Suprapubic skin (tissue), 4 donors: ENCODE measurements at regions not wholly inside any gene's neighbourhood (a gene's known extent, or its start where the extent isn't known, plus 50 kb on each side); places are given as distances from the start of the nearest gene placed in this dataset.

ENCODE experiments used
- DNase-seq, 2 donors: peaks; one replicate each; pipeline ENCODE4 v3.0.0-alpha.2; 2019; ENCODE audit warnings: low spot score in 2 of 2
- H3K27ac ChIP-seq: fragments of 200-600 bp; sonication (generic); one replicate; pipeline ENCODE4 v1.5.1; 2019
- H3K27me3 ChIP-seq: fragments of 200-600 bp; sonication (generic); one replicate; pipeline ENCODE4 v1.5.1; 2019
- H3K36me3 ChIP-seq: fragments of 200-600 bp; sonication (generic); one replicate; pipeline ENCODE4 v1.5.1; 2019
- H3K4me1 ChIP-seq: fragments of 200-600 bp; sonication (generic); one replicate; pipeline ENCODE4 v1.5.1; 2019
- H3K4me3 ChIP-seq: fragments of 200-600 bp; sonication (generic); one replicate; pipeline ENCODE4 v1.5.1; 2019; ENCODE audit warnings: mild to moderate bottlenecking
- H3K9me3 ChIP-seq: fragments of 200-600 bp; sonication (generic); one replicate; pipeline ENCODE4 v1.5.1; 2019
- EP300 ChIP-seq: sonication (generic); formaldehyde crosslinking; IDR thresholded peaks from one replicate; pipeline ENCODE4 v1.6.1; 2017; ENCODE audit warnings: antibody characterized with exemption
- POLR2A ChIP-seq, 2 donors: fragments of 450-650 bp; IDR thresholded peaks; one replicate each; pipeline ENCODE4 v1.6.1; 2017; ENCODE audit warnings: antibody characterized with exemption in 2 of 2, mild to moderate bottlenecking in 2 of 2, moderate library complexity in 2 of 2
- POLR2AphosphoS5 ChIP-seq, 3 donors: sonication (generic); formaldehyde crosslinking; IDR thresholded peaks; one replicate each; pipeline ENCODE4 v1.6.1; 2017; ENCODE audit warnings: antibody characterized with exemption in 3 of 3
- WGBS: methylation state at CpG from one replicate; pipeline ENCODE4 v1.1.5; 2018; 5-methylcytosine and 5-hydroxymethylcytosine counted together
- TF ChIP-seq, protein P1 (sequence below), 2 donors: fragments of 200-600 bp in 1 of 2; fragments of 450-650 bp in 1 of 2; sonication (generic) in 1 of 2; IDR thresholded peaks; one replicate each; pipeline ENCODE4 v1.5.1; 2016 to 2019; ENCODE audit warnings: antibody characterized with exemption in 2 of 2, mild to moderate bottlenecking in 1 of 2, moderate library complexity in 1 of 2

DNA sequence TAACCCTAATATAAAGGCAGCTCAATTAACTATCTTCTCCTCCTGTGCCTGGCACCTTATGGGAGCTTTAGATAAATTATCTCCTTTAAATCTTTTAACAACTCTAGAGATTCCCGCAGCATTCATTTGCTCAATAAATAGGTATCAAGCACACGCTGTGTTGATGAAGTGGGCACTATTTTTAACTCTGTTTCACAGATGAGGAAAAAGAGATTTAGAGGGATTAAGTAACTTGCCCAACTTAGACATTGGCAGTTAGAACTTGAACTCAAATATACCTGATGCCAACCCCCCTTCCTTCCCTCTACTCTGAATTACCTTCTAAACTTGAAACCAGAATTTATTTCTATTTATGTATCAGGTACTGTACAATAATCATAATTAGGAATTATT, 112.4 kb downstream of the SH3TC2 start:
- 48% methylated on average over 2 of the region's 2 CpGs for WGBS
- peaks cover 38% of the 10 kb centered on the region for H3K4me1 ChIP-seq
- H3K27me3 ChIP-seq, result no peaks in the 10 kb centered on the region

DNA sequence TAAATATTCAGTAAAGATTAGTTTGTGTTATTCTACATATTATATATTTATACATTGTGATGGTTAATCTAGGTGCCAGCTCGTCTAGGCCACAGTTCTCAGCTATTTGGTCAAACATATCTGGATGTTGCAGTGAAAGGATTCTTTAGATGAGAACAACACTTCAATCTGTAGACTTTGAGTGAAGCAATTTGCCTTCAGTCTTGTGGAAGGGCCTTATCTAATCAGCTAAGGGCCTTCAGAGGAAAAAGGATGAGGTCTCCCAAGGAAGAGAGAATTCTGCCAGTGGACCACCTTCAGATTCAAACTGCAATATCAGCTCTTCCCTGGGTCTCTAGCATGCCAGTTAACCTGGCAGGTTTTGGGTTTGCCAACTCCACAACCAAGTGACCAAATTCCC, 112.0 kb downstream of the SH3TC2 start:
- peaks cover 39% of the 10 kb centered on the region for H3K4me1 ChIP-seq
- no peak overlapping the region for H3K4me3 ChIP-seq

More for the DNA sequence above, 112.4 kb downstream of the SH3TC2 start:
- Histone ChIP-seq H3K4me3 (no peak overlapping the region), H3K27ac (peak overlapping the region; percentile 65), H3K9me3 (no peaks in the 10 kb centered on the region), H3K36me3 (no peaks in the 10 kb centered on the region)
- TF ChIP-seq POLR2AphosphoS5 (IDR thresholded peaks at IDR 0.05) (no peak), POLR2A (IDR thresholded peaks at IDR 0.05) (no peak), EP300 (no peak)
- TF ChIP-seq, protein P1, sequence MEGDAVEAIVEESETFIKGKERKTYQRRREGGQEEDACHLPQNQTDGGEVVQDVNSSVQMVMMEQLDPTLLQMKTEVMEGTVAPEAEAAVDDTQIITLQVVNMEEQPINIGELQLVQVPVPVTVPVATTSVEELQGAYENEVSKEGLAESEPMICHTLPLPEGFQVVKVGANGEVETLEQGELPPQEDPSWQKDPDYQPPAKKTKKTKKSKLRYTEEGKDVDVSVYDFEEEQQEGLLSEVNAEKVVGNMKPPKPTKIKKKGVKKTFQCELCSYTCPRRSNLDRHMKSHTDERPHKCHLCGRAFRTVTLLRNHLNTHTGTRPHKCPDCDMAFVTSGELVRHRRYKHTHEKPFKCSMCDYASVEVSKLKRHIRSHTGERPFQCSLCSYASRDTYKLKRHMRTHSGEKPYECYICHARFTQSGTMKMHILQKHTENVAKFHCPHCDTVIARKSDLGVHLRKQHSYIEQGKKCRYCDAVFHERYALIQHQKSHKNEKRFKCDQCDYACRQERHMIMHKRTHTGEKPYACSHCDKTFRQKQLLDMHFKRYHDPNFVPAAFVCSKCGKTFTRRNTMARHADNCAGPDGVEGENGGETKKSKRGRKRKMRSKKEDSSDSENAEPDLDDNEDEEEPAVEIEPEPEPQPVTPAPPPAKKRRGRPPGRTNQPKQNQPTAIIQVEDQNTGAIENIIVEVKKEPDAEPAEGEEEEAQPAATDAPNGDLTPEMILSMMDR (IDR thresholded peaks at IDR 0.05), result no peak
- no peak for DNase-seq

DNA sequence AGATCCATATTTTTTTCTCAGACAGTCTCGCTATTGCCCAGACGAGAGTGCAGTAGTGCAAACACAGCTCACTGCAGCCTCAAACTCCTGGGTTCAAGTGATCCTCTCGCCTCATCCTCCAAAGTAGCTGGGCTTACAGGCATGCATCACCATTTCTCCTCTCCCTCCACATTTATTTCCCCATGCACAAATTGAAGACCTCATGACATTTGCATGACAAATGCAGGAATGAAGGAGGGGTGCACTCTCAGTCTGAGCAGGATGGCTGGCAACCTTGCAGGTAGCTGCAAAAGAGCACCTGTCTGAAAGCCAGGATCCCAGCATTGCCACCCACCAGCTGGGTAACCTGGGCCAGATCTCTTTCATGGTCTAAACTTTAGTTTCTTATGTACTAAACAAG, 111.2 kb downstream of the SH3TC2 start:
- TF ChIP-seq POLR2AphosphoS5 (IDR thresholded peaks at IDR 0.05) (no peak), POLR2A (IDR thresholded peaks at IDR 0.05) (no peak), EP300 (no peak)
- TF ChIP-seq, protein P1 (IDR thresholded peaks at IDR 0.05), result no peak
- no peak for DNase-seq
- Histone ChIP-seq H3K27ac (no peak overlapping the region), H3K4me1 (peaks cover 39% of the 10 kb centered on the region), H3K4me3 (no peak overlapping the region), H3K9me3 (no peaks in the 10 kb centered on the region), H3K36me3 (no peaks in the 10 kb centered on the region), H3K27me3 (no peaks in the 10 kb centered on the region)
- 97% methylated on average over 3 of the region's 3 CpGs for WGBS

More for the DNA sequence above, 112.0 kb downstream of the SH3TC2 start:
- no peak for DNase-seq
- Histone ChIP-seq H3K36me3 (no peaks in the 10 kb centered on the region), H3K9me3 (no peaks in the 10 kb centered on the region), H3K27ac (no peak overlapping the region), H3K27me3 (no peaks in the 10 kb centered on the region)
- TF ChIP-seq POLR2AphosphoS5 (IDR thresholded peaks at IDR 0.05) (no peak), EP300 (no peak), POLR2A (IDR thresholded peaks at IDR 0.05) (no peak)
- WGBS, result 85% methylated on average over 1 of the region's 1 CpG

DNA sequence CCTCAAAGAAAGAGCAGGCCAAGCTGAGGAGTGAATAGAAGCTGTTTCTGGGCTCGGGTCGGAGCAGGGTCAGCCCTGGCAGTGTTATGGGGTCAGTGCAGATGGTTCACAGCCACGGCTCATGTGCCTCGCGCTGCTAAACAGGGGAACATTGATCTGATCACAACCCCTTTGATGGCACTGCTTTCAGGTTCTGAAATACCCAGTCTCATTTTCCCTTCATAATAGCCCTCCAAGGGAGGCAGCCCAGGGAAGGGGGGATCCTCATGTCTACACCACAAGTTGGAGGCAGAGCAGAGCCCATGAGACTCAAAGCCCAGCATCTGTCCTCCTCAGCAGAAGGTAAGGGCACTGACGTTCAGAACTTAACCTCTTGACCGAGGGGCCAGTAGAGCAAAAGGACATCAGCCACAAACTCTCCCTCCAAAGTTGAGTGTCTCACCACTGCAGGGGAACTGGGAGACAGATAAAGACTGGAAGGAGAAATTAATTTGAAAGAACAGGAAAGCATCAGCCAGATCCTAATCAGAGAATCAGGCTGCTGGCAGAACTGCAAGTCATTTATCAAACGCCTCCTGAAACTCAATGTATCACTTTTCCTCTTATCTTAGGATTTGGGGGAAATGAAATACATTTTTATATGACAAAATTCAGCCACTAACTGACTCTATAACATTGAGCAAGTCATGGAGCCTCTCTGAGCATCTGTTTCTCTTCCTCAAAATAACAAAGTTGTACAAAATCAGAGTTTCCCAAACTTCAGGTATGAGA, 110.6 kb downstream of the SH3TC2 start:
- DNase-seq, result no peak
- peaks cover 45% of the 10 kb centered on the region for H3K4me1 ChIP-seq

DNA sequence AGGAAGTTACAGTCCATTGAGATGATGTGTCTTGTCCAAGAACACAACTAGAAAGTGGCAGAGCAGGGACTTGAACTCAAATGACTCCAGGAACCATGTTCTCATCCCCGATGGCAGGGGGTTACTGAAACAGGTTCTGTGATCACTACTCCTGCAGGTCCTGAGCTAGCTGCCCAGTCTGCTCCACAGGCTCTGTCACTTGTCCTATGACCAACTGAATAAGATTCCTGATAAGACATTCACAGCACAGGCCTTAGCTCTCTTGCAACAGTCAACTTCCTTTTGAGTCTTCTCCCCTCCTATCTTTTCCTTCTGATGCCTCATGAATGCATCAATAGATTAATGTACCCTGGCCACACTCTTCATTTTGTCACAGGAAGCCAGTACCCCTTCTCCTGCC, 109.2 kb downstream of the SH3TC2 start:
- 86% methylated on average over 1 of the region's 1 CpG for WGBS

More for the DNA sequence above, 110.6 kb downstream of the SH3TC2 start:
- no peak overlapping the region for H3K27ac ChIP-seq
- H3K36me3 ChIP-seq, result no peaks in the 10 kb centered on the region
- TF ChIP-seq POLR2A (IDR thresholded peaks at IDR 0.05) (no peak), POLR2AphosphoS5 (IDR thresholded peaks at IDR 0.05) (no peak)
- TF ChIP-seq, protein P1 (IDR thresholded peaks at IDR 0.05), result no peak
- H3K9me3 ChIP-seq, result no peaks in the 10 kb centered on the region
- WGBS, result 75% methylated on average over 6 of the region's 8 CpGs
- no peak overlapping the region for H3K4me3 ChIP-seq
- H3K27me3 ChIP-seq, result no peaks in the 10 kb centered on the region

More for the DNA sequence above, 109.2 kb downstream of the SH3TC2 start:
- no peak for TF ChIP-seq EP300
- TF ChIP-seq POLR2A (IDR thresholded peaks at IDR 0.05), result no peak
- no peak for TF ChIP-seq POLR2AphosphoS5 (IDR thresholded peaks at IDR 0.05)
- TF ChIP-seq, protein P1 (IDR thresholded peaks at IDR 0.05), result no peak
- no peak for DNase-seq
- no peaks in the 10 kb centered on the region for H3K27me3 ChIP-seq
- no peaks in the 10 kb centered on the region for H3K36me3 ChIP-seq
- H3K27ac ChIP-seq, result no peak overlapping the region
- no peaks in the 10 kb centered on the region for H3K9me3 ChIP-seq
- peaks cover 52% of the 10 kb centered on the region for H3K4me1 ChIP-seq
- no peak overlapping the region for H3K4me3 ChIP-seq
